GM08714 (cell line): ENCODE measurements at regions not wholly inside any gene's neighbourhood (a gene's known extent, or its start where the extent isn't known, plus 50 kb on each side); places are given as distances from the start of the nearest gene placed in this dataset.

ENCODE experiments used
- H3K4me3 ChIP-seq: fragments of 200-500 bp; sonication (Bioruptor generic); 2 replicates; pipeline ENCODE4 v1.5.1; 2014; ENCODE audit warnings: mild to moderate bottlenecking, low read length, inconsistent platforms
- ZNF274 ChIP-seq: IDR thresholded peaks from 2 replicates; pipeline ENCODE4 v1.6.1; 2012; ENCODE audit warnings: mild to moderate bottlenecking, low read depth, low read length

- no peak for TF ChIP-seq ZNF274
- no peak overlapping the region for H3K4me3 ChIP-seq
These were observed 1109.8 kb upstream of the B3GALT2 start for GRCh38 chr1:194296201-194296600.

GRCh38 chr1:194295685-194296084 is 1109.3 kb upstream of the B3GALT2 start:
- no peak for TF ChIP-seq ZNF274
- H3K4me3 ChIP-seq = no peak overlapping the region

GRCh38 chr1:194293851-194294405 is 1107.5 kb upstream of the B3GALT2 start:
- TF ChIP-seq ZNF274 = no peak
- no peak overlapping the region for H3K4me3 ChIP-seq

GRCh38 chr1:194292966-194293365 is 1106.6 kb upstream of the B3GALT2 start:
- TF ChIP-seq ZNF274 = no peak
- no peak overlapping the region for H3K4me3 ChIP-seq

- no peak overlapping the region for H3K4me3 ChIP-seq
- TF ChIP-seq ZNF274 = no peak
These were observed 1103.3 kb upstream of the B3GALT2 start for GRCh38 chr1:194289569-194290266.

- no peak overlapping the region for H3K4me3 ChIP-seq
- TF ChIP-seq ZNF274 = no peak
These were observed 1101.8 kb upstream of the B3GALT2 start for GRCh38 chr1:194288238-194288637.

- no peak for TF ChIP-seq ZNF274
- no peak overlapping the region for H3K4me3 ChIP-seq
These were observed 1095.0 kb upstream of the B3GALT2 start for GRCh38 chr1:194281376-194281775.

GRCh38 chr1:194280463-194280862 is 1094.0 kb upstream of the B3GALT2 start:
- no peak overlapping the region for H3K4me3 ChIP-seq
- TF ChIP-seq ZNF274 = no peak

GRCh38 chr1:194279975-194280374 is 1093.6 kb upstream of the B3GALT2 start:
- TF ChIP-seq ZNF274 = no peak
- no peak overlapping the region for H3K4me3 ChIP-seq

- no peak for TF ChIP-seq ZNF274
- H3K4me3 ChIP-seq = no peak overlapping the region
These were observed 1091.5 kb upstream of the B3GALT2 start for GRCh38 chr1:194277927-194278326.

- H3K4me3 ChIP-seq = no peak overlapping the region
- TF ChIP-seq ZNF274 = no peak
These were observed 1087.2 kb upstream of the B3GALT2 start for GRCh38 chr1:194273660-194274059.

- no peak overlapping the region for H3K4me3 ChIP-seq
- TF ChIP-seq ZNF274 = no peak
These were observed 1082.4 kb upstream of the B3GALT2 start for GRCh38 chr1:194268839-194269238.

GRCh38 chr1:194267021-194267420 is 1080.6 kb upstream of the B3GALT2 start:
- no peak for TF ChIP-seq ZNF274
- H3K4me3 ChIP-seq = no peak overlapping the region

GRCh38 chr1:194256010-194256409 is 1069.6 kb upstream of the B3GALT2 start:
- no peak overlapping the region for H3K4me3 ChIP-seq
- TF ChIP-seq ZNF274 = no peak

- H3K4me3 ChIP-seq = no peak overlapping the region
- no peak for TF ChIP-seq ZNF274
These were observed 1065.8 kb upstream of the B3GALT2 start for GRCh38 chr1:194252199-194252598.

- H3K4me3 ChIP-seq = no peak overlapping the region
- no peak for TF ChIP-seq ZNF274
These were observed 1054.8 kb upstream of the B3GALT2 start for GRCh38 chr1:194241215-194241614.

GRCh38 chr1:194233069-194233468 is 1046.7 kb upstream of the B3GALT2 start:
- no peak for TF ChIP-seq ZNF274
- H3K4me3 ChIP-seq = no peak overlapping the region
